Nucleus accumbens (tissue), 56 donors: ENCODE measurements at regions not wholly inside any gene's neighbourhood (a gene's known extent, or its start where the extent isn't known, plus 50 kb on each side); places are given as distances from the start of the nearest gene placed in this dataset.

Experiments used
- DNase-seq, 56 donors: peaks; one replicate each; lab custom pipeline; 2025; lab: John Stamatoyannopoulos, UW

DNA sequence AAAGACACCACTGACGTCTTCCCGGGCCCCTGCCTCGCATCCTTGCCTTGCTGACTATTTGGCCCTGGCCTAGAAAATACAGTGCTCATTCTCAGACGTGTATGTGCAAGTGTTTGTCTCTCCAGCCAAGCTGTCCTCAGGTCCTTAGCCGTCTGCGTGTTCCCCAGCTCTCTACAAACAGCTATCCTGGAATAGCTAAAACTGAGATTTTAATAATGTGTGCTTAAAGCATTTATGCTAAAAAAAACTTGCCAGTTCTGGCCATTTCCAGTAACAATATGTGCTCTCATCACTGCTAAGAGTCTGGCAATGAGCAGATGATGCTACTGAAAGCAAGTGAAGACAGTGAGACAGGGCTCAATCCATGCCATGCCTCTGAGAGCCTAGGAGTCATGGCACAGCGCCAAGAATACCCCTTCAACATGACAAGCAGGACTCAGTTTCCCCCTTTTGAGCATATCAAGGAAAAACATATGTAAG lies 55.7 kb downstream of the IRF2BP2 start:
- DNase-seq, result no peak

DNA sequence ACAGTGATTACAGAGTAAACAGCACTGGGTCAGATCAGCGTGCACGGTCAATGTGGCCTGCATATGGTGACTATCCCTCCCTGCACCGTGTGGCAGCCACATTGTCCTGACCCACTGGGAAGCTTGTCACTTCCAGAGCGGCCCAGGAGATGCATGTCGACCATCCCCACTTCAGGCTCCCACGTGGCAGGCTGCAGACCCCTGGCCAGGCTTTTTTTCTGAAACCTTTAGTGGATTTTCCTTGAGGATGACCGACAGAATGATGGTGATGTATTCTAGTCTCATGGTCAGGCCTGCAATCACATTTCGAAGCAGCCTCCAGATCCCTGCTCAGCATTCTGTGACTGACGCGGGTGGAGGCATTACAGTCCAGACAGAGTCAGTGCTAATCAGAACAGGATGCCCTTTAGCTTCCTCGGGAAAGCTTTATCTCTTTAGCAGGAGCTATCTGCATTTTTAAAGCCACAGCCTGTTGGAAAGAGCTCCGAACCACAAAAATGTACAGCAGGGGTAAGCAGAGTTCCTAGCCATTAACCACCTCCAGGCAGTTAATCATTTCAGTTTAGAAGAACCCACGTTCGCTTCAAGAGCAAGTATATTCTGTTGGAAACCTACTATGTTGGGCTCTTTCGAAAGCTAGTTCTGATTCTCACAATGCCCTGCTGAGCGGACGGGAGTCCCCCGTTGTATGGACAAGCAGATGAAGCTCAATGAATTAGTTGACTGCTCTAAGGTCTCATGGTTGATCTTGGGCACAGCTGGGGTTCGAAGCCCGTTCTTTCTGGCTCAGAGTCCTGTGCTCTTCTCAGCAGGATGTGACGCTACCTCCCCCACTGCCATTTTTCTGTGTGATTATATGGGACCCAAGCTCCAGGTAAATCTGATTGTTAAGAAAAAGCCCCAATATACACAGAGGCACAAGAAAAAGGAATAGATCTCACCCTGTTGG lies 56.5 kb downstream of the IRF2BP2 start:
- peak in 2 of 56 donors; percentile 24 to 34 for DNase-seq

DNA sequence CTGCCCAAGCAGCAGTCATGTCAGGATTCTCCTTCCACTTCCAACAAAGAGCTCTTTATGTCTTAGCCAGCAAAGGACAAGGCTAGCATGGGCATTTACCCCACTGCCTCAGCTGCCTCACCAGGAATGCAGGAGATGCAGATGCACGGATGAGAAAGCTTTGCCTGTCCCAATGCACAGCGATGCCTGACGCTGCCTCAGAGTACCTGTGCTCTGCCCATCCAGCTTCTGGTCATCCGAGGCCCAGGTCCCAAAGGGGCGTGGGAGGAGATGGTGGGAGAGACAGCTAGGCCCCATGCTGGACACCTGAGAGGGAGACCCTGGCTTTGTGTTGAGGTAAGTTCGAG lies 59.0 kb downstream of the IRF2BP2 start:
- peak in 7 of 56 donors; percentile 36 to 71 (median 46) for DNase-seq

DNA sequence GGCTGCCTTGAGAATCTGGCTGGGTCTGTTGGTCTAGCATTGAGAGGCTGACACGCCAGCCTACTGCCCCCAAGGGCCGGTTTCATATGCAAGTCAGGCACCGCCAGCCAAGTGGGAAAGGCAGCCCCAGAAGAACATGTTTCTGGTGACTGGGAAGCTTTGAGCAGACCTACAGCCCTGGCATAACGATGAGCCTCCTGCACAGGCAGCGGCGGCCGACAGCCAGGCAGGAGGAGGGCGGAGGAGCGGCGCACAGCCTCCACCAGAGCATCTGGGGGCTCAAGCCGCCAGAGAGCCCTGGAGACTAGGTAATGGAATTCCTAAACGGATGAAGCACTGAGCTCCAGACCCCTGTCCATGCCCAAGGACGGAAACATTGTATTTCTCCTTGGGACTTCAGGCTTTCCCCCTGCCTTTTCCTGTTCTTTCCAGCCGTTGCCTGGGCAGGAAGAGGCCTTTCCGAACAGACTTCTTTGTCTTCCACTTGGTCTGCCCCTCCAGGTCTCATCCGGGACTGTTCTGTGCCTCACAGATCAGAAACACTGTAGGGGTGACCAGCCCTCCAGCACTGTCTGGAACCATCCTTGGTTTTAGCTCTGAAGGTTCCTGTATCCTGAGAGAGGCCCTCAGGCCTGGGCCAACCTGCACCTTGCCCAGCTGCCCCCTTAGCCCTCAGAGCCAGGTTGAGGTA lies 59.5 kb downstream of the IRF2BP2 start:
- DNase-seq, result peak in 53 of 56 donors; percentile 33 to 90 (median 70)

DNA sequence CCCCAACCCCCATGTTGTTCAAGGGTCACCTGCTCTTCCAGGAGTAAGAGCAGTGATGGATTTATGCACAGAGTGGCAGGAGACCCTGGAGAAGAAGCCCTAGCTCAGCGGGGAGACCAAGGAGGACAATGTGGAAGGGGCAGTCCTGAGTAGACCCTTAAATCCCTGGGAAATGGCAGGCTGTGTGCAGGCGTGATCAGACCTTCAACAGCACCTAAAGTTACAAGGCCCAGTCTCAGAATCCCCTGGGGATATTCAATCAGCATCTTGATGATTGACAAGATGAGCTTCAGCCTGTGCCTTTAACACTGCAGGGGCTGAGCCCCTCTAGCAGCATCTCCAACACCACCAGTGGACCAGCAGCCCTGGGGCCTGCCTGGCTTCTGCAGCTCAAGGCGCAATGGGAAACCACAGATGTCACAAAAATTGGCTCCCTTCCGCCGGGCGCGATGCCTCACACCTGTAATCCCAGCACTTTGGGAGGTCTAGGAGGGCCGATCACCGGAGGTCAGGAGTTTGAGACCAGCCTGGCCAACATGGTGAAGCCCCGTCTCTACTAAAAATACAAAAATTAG lies 60.4 kb downstream of the IRF2BP2 start:
- DNase-seq, result no peak

DNA sequence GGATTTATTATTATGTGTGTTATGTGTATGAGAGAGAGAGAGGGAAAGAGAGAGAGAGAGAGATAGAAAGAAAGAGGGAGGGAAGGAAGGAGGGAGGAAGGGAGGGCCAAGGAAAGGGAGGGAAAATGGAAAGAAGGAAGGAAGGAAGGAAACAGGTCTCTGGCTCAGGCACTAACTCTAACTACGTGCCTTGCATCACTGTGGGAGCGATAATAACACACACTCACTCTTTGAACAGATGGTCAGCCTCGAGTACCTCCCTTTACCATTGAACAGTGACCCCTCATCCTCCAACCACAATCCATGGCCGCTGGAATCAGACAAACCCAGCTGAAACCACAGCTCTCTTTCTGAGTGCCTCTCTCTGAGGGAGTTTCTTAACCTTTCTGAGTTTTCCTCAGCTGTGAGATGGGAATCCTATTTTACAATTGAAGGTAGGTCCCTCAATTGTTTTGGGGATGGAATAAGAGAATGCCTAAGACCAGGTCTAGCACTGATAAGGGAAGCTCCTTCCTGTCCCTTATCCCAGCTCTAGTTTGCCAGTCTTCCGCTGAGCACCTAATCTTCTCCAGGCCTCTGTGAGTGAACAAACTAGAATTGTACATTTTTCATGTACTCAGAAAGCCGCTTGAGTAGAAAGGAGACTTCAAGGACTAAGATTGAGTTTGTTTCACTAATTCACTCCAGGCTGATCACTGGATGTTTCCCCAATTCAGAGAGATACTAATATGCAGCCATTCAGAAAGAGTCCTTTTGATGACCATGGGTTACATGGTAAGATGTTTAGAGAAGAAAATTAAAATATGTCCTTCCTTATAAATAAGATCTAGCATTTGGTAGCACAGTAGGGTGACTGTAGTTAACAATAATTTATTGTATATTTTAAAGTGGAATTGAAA lies 62.8 kb downstream of the IRF2BP2 start:
- DNase-seq, result no peak

DNA sequence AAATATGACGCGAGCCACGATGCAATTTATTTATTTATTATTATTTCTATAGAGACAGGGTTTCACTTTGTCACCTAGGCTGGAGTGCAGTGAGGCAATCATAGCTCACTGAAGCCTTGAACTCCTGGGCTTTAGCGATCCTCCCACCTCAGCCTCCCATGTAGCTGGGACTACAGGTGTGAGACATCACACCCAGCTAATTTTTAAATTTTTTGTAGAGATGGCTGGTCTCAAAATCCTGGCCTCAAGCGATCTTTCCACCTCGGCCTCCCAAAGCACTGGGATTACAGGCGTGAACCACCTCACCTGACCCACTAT lies 63.6 kb downstream of the IRF2BP2 start:
- no peak for DNase-seq

DNA sequence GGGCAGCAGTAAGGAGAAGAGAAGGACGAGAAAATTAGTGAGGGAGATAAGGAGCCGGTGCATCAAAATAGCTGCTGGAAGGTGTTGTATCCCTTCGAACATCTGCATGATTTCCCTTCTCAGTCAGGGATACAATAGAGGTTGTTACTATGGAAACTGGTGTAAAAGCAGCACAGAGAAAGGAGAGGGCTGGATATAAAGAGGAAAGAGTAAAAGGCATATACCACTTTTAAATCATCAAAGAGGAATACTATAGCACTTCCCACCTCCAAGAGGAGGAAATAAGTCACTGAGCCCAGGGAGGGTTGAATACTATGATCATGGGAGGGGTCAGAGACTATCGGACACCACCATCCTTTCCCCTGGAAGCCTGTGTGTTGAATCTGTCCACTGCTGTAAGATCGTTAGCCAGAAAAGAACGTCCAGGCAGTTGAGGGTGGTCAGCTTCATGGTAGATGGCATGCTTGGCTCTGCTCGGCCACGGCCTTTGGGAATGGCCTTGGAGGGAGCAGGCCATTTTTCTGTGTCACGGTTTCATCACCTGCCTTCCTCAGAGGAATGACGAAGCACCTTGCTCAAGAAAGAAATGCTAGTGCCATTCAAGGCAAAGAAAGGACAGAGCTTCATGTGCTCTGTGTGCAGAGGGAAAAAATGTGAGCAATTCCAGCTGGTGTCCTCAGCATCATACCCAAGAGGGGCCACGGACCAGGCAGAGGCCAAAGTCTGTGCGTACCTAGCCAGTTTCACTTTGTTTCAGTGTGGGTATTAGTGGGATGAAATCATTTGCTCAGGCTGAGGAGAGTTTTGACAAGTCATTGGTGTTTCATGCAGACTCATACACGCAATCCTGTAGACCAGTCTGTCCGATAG lies 64.2 kb downstream of the IRF2BP2 start:
- peak in 5 of 56 donors; percentile 14 to 63 (median 31) for DNase-seq

DNA sequence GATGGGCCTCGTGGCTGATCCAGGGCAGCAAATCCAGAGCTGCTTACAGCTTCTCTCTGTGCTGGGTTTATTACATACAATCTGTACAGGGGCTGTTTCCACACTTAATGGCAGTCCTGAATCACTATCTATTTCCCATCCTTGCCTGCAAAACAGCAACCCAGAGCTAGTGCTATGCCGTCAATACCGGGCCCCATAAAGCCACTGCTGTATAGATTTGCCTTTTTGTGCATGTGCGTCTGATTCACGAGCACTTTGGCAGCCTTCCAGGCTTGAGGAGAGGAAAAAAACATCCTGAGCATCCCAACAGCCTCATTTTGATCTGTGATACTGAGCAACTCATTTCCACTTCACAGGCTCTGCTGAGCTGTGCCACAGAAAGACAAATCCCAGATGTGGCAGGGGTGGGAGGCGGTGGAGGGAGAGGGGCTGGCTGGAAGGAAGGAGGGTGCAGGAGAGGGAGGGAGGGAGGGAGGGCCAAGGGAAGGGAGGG lies 65.2 kb upstream of the TARBP1 start:
- DNase-seq, result peak in 52 of 56 donors; percentile 31 to 88 (median 74)

DNA sequence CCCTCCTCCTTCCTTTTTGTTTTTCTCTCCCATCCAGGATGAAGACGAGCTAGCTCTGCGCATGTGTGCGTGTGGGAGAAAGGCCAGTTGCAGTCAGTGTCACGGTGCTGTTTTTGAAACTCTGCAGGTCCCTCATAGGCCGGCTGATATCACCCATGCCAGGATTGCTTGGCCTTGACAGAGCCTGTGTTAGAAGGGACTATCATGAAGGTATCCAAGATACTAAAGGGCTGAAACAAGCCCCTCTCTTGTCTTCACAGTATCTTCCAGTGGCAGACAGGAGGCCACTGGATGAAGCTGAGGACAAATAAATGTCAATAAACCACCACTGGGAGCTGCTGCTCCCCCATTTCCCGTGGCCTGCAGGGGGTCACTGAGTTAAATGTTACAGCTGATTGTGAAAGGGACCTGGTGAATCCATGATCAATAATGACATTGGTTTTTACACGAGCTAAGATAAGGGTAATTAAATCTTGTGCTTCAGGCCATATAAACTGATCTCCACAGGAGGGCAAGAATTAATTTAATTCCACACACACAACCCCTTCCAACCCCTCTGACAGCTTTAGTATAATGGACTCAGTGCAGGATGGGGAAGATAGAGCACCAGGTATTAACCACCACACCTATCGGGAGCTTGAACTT lies 64.6 kb upstream of the TARBP1 start:
- DNase-seq, result peak in 7 of 56 donors; percentile 26 to 62 (median 46)

DNA sequence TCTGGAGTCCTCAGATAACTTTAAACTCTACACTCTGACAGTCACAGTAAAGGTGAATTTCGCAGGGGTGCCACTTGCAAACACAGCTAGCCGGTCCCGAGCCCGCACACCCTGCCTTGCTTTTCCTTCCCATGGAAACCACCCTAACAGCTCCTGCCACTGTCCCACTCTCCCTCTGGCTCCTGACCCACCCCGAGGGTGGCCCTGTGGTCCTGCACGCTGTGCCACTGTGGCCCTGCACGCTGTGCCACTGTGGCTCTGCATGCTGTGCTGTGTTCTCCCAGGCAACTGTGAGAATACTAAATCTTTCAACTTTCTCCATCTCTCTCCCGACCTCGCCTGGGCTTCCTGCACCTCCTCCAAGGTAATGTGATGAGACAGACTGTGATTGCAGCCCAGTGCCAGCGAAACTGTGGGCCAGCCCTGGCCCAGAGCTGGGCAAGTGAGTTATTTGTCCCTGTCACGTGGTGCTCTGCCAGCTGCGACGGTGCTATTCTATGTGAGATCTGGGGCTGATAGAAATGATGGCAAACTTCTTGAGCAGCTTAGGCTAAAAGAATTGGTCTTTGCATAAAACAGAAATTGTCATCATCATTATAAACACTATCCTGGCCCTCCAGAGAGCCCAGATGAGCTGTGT lies 63.4 kb upstream of the TARBP1 start:
- DNase-seq, result peak in 31 of 56 donors; percentile 18 to 73 (median 43)

DNA sequence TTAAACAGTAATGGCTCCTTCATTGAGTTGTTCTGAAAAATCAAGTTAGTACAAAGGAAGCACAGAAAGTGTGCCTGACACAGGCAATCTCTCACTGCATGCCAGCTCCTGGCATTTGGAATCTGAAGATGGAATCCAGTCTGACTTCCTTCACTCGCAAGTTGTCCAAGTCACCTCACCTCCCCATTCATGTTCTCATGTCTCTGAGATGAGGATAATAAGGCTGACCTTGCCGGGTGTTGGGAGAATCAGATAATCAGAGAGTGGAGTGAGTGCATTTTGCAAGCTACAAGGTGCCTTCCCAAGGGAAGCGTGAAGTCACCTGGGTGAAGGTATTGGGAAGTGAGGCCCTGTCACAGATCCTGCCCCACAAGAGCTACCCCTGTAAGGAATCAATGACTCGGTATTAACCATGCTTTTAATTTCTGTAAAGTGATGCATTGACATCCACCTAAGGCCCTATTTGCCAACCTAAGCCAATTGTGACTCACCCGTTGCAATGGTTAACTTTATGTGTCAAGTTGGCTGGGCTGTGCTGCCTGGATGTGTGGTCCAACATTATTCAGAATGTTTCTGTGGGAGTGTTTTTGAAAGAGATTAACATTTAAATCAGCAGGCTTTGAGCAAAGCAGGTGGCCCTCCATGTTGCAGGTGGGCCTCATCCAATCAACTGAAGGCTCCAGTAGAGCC lies 62.5 kb upstream of the TARBP1 start:
- DNase-seq, result no peak

DNA sequence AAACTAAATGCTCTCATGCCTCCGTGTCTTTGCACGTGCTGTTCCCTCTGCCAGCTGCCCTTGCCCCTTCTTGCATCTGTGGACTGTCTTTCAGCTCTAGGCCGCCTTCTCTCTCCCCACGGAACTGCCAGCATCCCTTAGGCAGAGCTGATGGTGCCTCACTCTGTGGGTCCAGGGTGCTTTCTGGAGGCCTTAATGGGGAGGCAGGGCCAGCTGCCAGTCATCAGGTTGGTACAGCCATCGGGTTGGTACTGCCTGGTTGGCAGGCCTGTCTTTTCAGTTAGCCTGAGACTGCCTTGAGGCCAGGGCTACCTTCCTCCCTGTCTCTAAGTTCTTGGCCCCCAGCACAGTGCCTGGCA lies 61.4 kb upstream of the TARBP1 start:
- DNase-seq, result no peak

DNA sequence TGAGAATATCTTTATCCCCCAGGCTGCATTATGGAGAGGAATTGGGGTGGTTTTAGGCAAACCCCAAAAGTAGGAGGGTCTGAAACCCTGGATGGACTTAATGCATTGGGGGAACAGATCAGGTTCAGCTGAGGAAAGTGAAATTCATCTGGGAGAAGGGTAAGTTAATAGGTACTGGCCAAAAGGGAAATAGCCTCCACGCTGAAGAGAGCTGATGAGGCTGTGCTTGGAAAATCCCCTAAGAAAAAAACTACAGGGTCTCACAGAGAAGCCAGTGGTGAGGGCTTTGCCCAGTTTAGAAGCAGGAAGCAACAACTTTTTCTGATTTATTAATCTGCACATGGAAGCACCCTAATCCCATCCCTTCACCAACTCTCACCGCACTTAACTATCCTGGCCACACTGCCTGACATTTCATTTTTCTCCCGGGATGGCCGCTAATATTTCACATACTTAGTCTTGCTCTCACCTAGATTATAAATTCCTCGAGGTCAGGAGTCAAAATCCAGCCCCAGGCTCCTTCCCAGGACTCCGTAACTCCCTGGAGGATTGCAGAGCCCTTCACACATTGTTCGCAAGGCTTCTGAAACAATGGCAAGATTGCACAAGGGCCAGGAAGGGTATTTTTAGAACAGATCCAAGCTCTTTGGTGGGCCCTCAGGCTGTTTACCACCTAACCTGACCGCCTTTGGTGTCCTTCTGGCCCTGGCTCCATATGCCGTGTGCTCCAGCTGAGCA lies 60.9 kb upstream of the TARBP1 start:
- DNase-seq, result no peak

DNA sequence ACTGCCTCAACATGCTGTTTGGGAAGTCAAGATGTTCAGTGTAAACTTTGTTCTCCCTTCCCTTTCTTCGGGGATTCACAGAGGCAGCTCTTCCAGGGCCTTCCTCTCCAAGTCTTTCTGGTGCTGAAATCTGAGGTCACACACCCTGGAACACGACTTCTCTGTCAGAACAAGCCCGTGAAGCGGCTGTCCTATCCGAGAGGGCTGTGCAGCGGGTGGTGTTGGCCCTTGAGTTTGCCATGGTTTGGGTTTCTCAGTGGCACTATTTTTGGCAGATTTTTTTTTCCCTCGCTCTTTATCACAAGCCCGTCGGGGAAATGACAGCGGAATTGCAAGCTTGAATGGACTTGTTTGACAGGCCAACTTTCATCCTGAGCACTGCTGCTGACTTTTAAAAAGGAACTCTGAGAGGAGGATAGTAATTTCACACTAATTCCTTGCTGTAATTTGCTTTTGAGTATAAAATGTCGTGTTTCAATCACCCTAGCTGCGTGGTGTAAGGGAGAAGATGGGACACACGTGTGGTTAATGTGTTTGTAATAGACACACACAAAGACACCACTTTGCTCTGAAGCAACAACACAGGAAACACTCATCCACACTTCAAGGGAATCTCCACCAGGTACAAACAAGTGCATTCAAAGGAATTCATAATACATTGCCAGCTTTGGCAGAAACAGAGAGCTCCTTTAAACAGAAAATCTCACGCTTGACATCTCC lies 60.1 kb upstream of the TARBP1 start:
- DNase-seq, result no peak

DNA sequence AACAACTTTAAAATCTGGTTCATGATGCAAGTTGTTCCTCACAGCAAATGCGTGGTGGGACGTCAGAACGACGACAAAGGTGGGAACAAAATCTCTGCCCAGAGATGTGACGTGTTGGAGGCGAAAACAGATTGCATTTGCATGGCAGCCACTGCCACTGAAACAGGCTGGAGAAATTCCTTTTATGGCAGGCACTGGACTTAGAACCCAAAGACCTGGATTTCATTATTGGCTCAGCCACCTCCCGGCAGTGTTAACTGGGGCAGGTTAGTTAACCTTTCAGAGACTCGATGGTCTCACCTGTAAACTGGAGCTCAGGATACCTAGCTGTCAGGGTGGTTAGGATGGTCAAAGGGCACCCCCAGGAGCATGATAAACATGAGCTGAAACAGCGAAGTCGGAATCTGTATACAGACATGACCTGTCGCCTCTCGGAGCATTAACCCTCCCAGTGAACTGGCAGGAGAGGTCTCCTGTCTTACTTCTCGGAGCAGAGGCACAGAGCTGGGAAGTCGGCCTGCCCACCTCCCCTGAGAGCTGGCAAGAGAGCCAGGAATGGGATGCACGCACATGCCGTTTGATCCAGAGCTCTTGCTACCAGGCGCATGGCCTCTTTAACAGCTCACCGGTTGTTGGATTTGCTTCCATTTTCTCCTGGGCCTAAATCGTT lies 59.2 kb upstream of the TARBP1 start:
- DNase-seq, result no peak
